ENCODE measurements at regions not wholly inside any gene's neighbourhood (a gene's known extent, or its start where the extent isn't known, plus 50 kb on each side); places are given as distances from the start of the nearest gene placed in this dataset.

- no peak for DNase-seq (ENCODE audit: low read depth)
Measured at GRCh38 chr5:128885649-128886255, 79.5 kb upstream of the SLC27A6 start.

- no peak for DNase-seq (ENCODE audit: low read depth)
Measured at GRCh38 chr5:128895122-128895521, 70.2 kb upstream of the SLC27A6 start.

GRCh38 chr5:128896675-128897074 is 68.6 kb upstream of the SLC27A6 start:
- DNase-seq (ENCODE audit: low read depth), result no peak

GRCh38 chr5:128903550-128903949 is 61.7 kb upstream of the SLC27A6 start:
- DNase-seq (ENCODE audit: low read depth), result no peak

GRCh38 chr5:128904805-128905567 is 60.3 kb upstream of the SLC27A6 start:
- DNase-seq (ENCODE audit: low read depth), result no peak

GRCh38 chr5:128905568-128906110 is 59.6 kb upstream of the SLC27A6 start:
- peak; percentile 4 for DNase-seq (ENCODE audit: low read depth)

- no peak for DNase-seq (ENCODE audit: low read depth)
Measured at GRCh38 chr5:128913551-128913950, 51.7 kb upstream of the SLC27A6 start.

Data from activated T-cell treated with anti-CD3 and anti-CD28 coated beads for 48 hours (primary cell).